ENCODE measurements at regions not wholly inside any gene's neighbourhood (a gene's known extent, or its start where the extent isn't known, plus 50 kb on each side); places are given as distances from the start of the nearest gene placed in this dataset.

DNA sequence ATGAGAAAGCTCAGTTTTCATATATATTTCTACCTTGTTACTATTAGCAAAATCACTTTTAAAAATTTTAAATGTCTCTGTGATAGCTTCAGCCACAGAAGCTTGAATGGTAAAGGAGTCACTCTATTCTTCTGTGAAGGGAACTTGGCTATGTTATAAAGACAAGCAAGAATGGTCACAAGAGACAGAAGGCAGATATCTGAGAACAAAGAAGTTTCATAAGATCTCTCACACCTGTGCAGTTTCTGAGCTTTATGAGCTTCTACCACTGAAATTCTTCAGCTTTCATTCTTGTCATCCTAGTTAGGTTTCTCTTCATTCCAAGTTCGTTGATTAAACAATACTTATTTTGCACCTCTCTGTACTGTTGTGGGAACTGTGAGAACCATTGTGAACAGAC, 853.4 kb downstream of the IGSF11 start:
- no peaks in the 10 kb centered on the region for H3K79me2 ChIP-seq (ENCODE audit: insufficient read depth, low read length)
- H3K4me1 ChIP-seq (ENCODE audit: insufficient read depth, low read length): peaks cover 12% of the 10 kb centered on the region
- peak overlapping the region; percentile 37 for H2AFZ ChIP-seq (ENCODE audit: low read depth, low read length)
- H3K27ac ChIP-seq (ENCODE audit: low read length): no peak overlapping the region
- no peak overlapping the region for H3K9ac ChIP-seq (ENCODE audit: low read depth, low read length)
- peak; percentile 66 for ATAC-seq (ENCODE audit: insufficient read depth, low read depth)
- H3K27me3 ChIP-seq (ENCODE audit: insufficient read depth, low read length, poor library complexity): no peaks in the 10 kb centered on the region
- TF ChIP-seq EZH2 (IDR thresholded peaks at IDR 0.05; ENCODE audit: borderline replicate concordance, low read depth, low read length, severe bottlenecking): no peak
- DNase-seq: no peak
- H3K9me3 ChIP-seq (ENCODE audit: insufficient read depth, low read length, severe bottlenecking): no peaks in the 10 kb centered on the region
- H4K20me1 ChIP-seq (ENCODE audit: insufficient read depth, low read length): no peaks in the 10 kb centered on the region
- H3K4me3 ChIP-seq (ENCODE audit: low read depth in 1 of 2, low read length in 2 of 2): no peak overlapping the region
- no peaks in the 10 kb centered on the region for H3K36me3 ChIP-seq (ENCODE audit: insufficient read depth, low read length)
- no peak overlapping the region for H3K4me2 ChIP-seq (ENCODE audit: insufficient read depth, low read length)

DNA sequence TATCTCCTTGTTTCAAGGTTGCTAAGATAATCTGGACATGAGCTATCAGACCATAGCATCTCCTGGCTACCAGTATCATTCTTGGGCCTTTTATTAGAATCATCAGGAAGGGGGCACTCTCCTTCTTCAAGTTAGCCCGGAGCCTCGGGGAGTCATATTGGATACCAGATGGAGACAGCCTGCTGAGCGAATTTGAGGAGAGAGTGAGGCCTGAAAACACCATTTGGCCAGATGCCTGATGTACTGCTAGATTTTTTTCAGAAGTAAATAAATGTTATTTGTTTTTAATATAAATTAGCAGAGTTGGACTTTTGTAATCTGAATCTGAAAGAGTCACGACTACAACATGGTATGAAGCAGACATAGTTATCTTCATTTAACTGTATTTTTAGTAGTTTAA, 848.6 kb downstream of the IGSF11 start:
- Histone ChIP-seq H3K4me1 (ENCODE audit: insufficient read depth, low read length) (peaks cover 5% of the 10 kb centered on the region), H4K20me1 (ENCODE audit: insufficient read depth, low read length) (no peaks in the 10 kb centered on the region), H2AFZ (ENCODE audit: low read depth, low read length) (no peak overlapping the region), H3K79me2 (ENCODE audit: insufficient read depth, low read length) (no peaks in the 10 kb centered on the region), H3K4me3 (ENCODE audit: low read depth in 1 of 2, low read length in 2 of 2) (no peak overlapping the region), H3K9me3 (ENCODE audit: insufficient read depth, low read length, severe bottlenecking) (peaks cover 5% of the 10 kb centered on the region), H3K36me3 (ENCODE audit: insufficient read depth, low read length) (no peaks in the 10 kb centered on the region), H3K27me3 (ENCODE audit: insufficient read depth, low read length, poor library complexity) (no peaks in the 10 kb centered on the region), H3K27ac (ENCODE audit: low read length) (no peak overlapping the region), H3K9ac (ENCODE audit: low read depth, low read length) (no peak overlapping the region), H3K4me2 (ENCODE audit: insufficient read depth, low read length) (no peak overlapping the region)
- ATAC-seq (ENCODE audit: insufficient read depth, low read depth) (no peak), DNase-seq (no peak)
- no peak for TF ChIP-seq EZH2 (IDR thresholded peaks at IDR 0.05; ENCODE audit: borderline replicate concordance, low read depth, low read length, severe bottlenecking)
- TF ChIP-seq, protein P1, sequence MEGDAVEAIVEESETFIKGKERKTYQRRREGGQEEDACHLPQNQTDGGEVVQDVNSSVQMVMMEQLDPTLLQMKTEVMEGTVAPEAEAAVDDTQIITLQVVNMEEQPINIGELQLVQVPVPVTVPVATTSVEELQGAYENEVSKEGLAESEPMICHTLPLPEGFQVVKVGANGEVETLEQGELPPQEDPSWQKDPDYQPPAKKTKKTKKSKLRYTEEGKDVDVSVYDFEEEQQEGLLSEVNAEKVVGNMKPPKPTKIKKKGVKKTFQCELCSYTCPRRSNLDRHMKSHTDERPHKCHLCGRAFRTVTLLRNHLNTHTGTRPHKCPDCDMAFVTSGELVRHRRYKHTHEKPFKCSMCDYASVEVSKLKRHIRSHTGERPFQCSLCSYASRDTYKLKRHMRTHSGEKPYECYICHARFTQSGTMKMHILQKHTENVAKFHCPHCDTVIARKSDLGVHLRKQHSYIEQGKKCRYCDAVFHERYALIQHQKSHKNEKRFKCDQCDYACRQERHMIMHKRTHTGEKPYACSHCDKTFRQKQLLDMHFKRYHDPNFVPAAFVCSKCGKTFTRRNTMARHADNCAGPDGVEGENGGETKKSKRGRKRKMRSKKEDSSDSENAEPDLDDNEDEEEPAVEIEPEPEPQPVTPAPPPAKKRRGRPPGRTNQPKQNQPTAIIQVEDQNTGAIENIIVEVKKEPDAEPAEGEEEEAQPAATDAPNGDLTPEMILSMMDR (IDR thresholded peaks at IDR 0.05; ENCODE audit: borderline replicate concordance, extremely low read depth, low read length, poor library complexity, severe bottlenecking): no peak

DNA sequence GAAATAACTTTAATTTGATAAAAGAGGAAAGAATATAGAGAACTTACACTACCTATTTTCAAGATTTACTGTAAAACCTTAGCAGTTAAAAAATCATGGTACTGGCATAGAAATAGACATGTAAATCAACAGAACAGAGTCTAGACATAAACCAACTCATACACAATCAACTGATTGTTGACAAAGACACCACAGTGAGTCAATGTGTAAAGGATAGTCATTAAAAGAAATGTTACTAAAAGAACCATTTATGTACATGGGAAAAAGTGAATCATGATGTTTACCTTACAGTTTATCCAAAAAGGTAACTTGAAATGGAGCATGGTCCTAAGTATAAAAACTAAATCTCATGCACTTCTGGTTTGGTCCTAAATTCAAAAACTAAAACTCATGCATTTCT, 847.4 kb downstream of the IGSF11 start:
- Histone ChIP-seq H3K27ac (ENCODE audit: low read length) (no peak overlapping the region), H3K9me3 (ENCODE audit: insufficient read depth, low read length, severe bottlenecking) (peaks cover 6% of the 10 kb centered on the region), H3K9ac (ENCODE audit: low read depth, low read length) (no peak overlapping the region), H3K4me3 (ENCODE audit: low read depth in 1 of 2, low read length in 2 of 2) (no peak overlapping the region), H3K79me2 (ENCODE audit: insufficient read depth, low read length) (no peaks in the 10 kb centered on the region), H3K4me2 (ENCODE audit: insufficient read depth, low read length) (no peak overlapping the region), H2AFZ (ENCODE audit: low read depth, low read length) (no peak overlapping the region), H3K36me3 (ENCODE audit: insufficient read depth, low read length) (no peaks in the 10 kb centered on the region), H4K20me1 (ENCODE audit: insufficient read depth, low read length) (no peaks in the 10 kb centered on the region), H3K4me1 (ENCODE audit: insufficient read depth, low read length) (no peaks in the 10 kb centered on the region), H3K27me3 (ENCODE audit: insufficient read depth, low read length, poor library complexity) (no peaks in the 10 kb centered on the region)
- DNase-seq (no peak), ATAC-seq (ENCODE audit: insufficient read depth, low read depth) (no peak)
- TF ChIP-seq, protein P1 (IDR thresholded peaks at IDR 0.05; ENCODE audit: borderline replicate concordance, extremely low read depth, low read length, poor library complexity, severe bottlenecking): no peak
- no peak for TF ChIP-seq EZH2 (IDR thresholded peaks at IDR 0.05; ENCODE audit: borderline replicate concordance, low read depth, low read length, severe bottlenecking)

DNA sequence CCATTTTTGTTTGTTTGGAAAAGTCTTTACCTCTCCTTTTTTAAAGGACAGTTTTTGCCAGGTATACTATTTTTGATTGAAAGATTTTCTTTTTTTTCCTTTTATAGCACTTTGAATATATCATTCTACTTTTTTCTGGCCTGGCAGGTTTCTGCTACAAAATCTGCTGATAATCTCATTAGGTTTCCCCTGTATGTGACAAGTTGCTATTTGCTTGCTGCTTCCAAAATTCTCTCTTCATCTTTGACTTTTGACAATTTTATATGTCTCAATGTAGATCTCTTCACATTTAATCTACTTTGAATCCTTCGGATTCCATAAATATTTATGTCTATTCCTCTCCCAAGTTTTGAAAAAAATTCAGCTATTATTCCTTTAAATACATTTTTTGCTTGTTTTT, 838.5 kb downstream of the IGSF11 start:
- H2AFZ ChIP-seq (ENCODE audit: low read depth, low read length): no peak overlapping the region
- peaks cover 9% of the 10 kb centered on the region for H3K9me3 ChIP-seq (ENCODE audit: insufficient read depth, low read length, severe bottlenecking)
- H3K27ac ChIP-seq (ENCODE audit: low read length): no peak overlapping the region
- H3K4me2 ChIP-seq (ENCODE audit: insufficient read depth, low read length): no peak overlapping the region
- ATAC-seq (ENCODE audit: insufficient read depth, low read depth) (no peak), DNase-seq (no peak)
- H3K36me3 ChIP-seq (ENCODE audit: insufficient read depth, low read length): no peaks in the 10 kb centered on the region
- no peaks in the 10 kb centered on the region for H3K27me3 ChIP-seq (ENCODE audit: insufficient read depth, low read length, poor library complexity)
- no peaks in the 10 kb centered on the region for H4K20me1 ChIP-seq (ENCODE audit: insufficient read depth, low read length)
- TF ChIP-seq, protein P1 (IDR thresholded peaks at IDR 0.05; ENCODE audit: borderline replicate concordance, extremely low read depth, low read length, poor library complexity, severe bottlenecking): no peak
- no peak for TF ChIP-seq EZH2 (IDR thresholded peaks at IDR 0.05; ENCODE audit: borderline replicate concordance, low read depth, low read length, severe bottlenecking)
- H3K9ac ChIP-seq (ENCODE audit: low read depth, low read length): no peak overlapping the region
- H3K4me1 ChIP-seq (ENCODE audit: insufficient read depth, low read length): no peaks in the 10 kb centered on the region
- H3K79me2 ChIP-seq (ENCODE audit: insufficient read depth, low read length): no peaks in the 10 kb centered on the region
- H3K4me3 ChIP-seq (ENCODE audit: low read depth in 1 of 2, low read length in 2 of 2): no peak overlapping the region
